ENCODE measurements at regions not wholly inside any gene's neighbourhood (a gene's known extent, or its start where the extent isn't known, plus 50 kb on each side); places are given as distances from the start of the nearest gene placed in this dataset.

DNA sequence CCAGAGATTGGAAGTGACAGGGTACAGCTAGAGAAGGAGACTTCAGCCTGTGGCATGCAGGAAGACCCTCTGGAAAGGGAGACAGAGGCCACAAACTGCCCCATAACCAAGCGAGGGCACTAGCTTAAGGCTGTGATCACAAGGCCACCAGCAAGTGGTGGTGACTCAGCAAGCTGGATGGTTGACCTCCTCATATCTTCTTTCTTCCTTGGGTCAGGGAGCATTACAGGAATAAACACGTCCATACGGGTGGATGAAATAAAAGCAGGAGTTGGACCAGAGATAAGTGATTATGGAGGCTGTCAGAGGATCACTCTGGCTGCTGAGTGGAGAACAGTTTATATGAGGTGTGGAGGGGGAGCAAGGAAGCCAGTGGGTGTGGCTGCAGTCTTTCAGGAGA, 234.6 kb upstream of the TAS2R1 start:
- DNase-seq (ENCODE audit: low read depth in 3 of 3, low spot score in 2 of 3), result no peak

DNA sequence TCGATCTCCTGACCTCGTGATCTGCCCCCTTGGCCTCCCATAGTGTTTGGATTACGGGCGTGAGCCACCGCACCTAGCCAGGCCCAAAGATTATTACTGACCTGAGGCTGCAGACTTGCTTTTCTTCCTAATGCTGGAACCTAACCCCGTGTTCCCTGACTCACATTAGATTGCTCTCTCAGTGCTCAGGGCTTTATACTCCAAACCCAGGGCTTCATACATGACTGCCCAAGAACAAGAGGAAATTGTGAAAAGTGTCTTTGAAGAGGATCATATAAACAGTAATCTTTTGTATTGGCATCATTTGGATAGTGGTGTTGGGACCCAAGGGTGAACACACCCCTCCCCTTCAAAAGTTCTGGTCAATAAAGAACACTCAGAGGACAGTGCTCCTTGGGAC, 233.3 kb upstream of the TAS2R1 start:
- no peak for DNase-seq (ENCODE audit: low read depth in 3 of 3, low spot score in 2 of 3)

DNA sequence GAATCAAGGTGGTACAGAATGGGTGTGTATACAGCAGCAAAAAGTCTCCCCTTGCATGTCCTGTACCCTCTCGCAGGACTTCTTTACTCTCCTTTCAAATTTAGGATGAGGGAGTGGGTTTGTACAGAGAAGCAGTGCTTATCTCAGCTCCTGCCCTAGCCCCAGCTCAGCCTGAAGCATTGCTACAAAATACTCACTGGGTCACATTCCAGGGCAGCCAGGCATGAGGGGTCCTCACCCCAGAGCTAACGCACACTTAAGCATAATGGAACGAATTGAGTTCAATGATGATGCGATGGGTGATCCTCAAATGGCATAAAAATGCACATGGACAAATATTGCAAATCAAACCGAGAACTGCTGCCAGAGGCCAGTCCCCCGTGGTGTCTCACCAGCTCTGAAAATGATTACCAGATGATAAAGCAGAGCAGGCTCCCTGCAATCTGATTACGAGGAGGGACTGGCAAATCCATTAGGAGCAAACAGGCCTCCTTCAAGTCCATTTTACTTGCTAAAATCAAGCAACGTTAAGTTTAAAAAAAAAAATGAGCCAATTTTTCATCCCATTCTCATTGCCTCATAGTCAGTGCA, 231.6 kb upstream of the TAS2R1 start:
- no peak for DNase-seq (ENCODE audit: low read depth in 3 of 3, low spot score in 2 of 3)

DNA sequence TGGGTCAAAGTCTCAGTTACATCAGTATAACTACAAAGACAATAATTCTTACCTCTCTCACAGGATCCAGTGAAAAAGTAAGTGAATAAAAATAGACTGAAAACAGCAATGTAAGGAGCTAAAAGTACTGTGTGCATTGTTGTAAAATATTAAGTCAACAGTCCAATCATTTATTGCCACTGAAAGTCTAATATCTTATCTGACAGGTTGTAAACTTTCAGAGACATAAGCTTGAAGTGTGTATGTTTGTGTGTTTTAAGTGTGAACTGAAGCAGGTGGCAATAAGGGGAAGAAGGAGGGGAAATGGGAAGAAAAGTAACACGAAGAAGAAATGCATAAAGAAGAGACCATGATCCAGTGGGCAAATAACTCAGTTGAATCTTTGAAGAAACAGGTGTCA, 229.7 kb upstream of the TAS2R1 start:
- no peak for DNase-seq (ENCODE audit: low read depth in 3 of 3, low spot score in 2 of 3)

DNA sequence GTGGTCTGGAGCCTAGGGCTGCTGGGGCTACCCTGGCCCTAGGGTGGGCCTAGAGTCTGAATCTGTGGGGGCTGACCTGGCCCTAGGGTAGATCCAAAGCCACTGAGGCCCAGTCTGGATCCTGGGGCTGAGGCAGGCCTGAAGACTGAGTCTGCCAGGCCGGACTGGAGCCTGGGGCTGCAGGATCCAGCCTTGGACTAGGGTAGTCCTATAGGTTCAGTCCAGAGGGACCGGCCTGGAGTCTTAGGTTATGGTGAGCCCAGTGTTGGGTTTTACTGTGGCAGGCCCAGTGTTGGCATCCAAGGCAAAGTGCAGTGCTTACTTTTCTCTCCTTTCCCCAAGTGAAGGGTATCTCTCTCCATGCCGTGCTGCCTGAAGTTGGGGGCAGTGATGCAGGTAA, 227.9 kb upstream of the TAS2R1 start:
- no peak for DNase-seq (ENCODE audit: low read depth in 3 of 3, low spot score in 2 of 3)

DNA sequence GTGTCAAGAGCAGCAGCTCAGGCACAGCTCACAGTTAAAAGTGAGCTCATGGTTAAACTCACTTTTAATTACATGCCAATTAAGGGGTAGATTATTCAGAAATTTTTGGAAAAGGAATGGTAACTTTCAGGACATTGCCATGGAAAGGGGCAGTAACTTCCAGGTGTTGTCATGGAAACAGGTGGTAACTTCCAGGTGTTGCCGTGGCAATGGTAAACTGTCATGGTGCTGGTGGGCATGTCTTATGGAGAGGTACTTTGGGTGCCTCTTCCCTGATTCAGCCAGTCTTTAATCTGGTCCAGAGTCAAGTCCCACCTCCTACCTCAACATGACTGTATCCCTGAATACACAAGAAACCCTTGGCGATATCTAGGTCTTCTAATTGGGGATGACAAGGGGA, 223.2 kb upstream of the TAS2R1 start:
- no peak for DNase-seq (ENCODE audit: low read depth in 3 of 3, low spot score in 2 of 3)

DNA sequence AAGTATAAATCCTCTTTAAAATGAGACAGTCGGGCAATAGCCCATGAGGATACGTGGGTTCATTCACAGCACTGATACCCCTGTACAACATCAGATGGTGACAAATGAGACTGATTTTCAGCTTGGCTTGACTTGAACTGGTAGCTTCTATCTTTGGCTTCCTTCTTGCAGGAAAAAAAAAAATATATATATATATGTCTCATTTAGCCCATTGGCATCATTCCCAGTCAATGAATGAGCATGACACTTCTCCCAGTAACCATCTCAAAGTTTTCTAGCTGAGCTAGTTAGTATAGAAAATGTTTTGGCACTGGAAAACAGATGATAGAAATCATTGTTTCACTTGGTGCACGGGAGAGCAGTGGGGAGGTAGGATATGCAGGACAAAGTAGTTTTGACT, 222.5 kb upstream of the TAS2R1 start:
- DNase-seq (ENCODE audit: low read depth in 3 of 3, low spot score in 2 of 3), result no peak

DNA sequence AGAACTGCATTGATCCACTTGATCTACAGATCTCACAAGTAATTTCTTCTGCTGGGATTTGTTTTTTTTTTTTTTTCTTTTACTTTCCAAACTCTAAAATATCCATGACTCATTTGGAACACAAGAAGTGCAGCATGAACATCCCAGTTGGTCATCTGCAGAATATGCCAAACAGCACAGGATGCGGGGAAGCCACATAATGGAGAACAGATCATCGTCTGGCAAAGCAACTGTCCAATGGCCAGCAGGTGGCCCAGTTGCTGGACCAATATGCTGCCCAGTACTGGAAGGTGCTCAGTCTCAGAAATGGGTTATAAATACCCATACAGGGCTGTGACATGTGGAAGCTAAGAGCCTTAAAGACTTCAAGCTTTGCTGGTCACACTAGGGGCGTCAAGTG, 221.3 kb upstream of the TAS2R1 start:
- no peak for DNase-seq (ENCODE audit: low read depth in 3 of 3, low spot score in 2 of 3)

DNA sequence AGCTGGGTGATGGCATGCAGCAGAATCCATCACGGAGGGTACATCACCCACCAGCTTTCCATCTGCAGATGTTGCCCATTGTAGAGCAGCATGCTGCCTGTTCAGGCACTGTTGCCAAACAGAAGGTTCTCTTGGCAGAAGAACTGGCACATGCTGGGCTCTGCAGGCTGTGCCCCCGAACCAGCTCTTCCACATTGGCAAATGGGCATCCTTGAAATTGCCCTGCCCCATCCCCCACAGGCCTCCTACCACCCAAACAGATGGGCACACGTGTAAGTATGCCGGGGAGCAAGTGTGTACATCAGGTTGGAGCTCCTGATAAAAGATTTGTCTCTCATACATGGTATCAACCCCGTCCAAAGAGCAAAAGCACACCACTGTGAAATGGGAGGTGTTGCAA, 220.3 kb upstream of the TAS2R1 start:
- no peak for DNase-seq (ENCODE audit: low read depth in 3 of 3, low spot score in 2 of 3)

DNA sequence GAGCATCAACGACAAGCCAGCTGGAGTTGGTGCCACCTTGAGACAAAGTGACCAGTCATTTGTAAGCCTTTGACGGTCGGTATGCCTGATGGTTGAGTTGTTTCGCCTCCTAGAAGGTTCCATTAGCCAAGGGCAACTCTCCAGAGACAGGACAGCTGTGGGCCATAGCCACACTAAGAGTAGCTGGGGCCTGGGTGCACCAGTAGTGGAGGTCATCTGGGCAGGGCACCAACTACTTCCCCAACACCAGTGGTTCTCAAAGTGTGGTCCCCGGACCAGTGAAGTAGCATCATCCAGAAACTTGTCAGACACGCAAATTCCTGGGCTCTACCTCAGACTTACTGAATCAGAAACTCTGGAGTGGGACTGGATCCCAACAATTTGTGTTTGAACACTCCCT, 217.5 kb upstream of the TAS2R1 start:
- no peak for DNase-seq (ENCODE audit: low read depth in 3 of 3, low spot score in 2 of 3)

DNA sequence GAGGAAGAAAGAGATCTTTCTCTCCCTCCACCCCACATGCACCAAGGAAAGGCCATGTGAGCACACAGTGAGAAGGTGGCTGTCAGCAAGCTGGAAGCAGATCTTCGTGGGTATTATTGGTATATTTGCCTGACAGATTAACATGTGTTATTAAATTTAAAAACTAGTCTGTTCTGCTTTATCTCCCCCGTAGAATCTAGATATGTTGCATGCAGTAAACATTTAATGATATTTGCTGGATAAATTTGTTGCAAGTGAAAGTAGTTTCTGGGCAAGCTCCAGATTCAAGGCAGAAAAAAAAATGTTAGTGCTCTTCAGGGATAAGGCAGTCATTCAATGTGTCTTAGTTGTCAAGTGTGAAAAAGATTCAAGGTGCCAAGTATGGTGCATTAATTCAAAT, 215.0 kb upstream of the TAS2R1 start:
- DNase-seq (ENCODE audit: low read depth in 3 of 3, low spot score in 2 of 3), result no peak

DNA sequence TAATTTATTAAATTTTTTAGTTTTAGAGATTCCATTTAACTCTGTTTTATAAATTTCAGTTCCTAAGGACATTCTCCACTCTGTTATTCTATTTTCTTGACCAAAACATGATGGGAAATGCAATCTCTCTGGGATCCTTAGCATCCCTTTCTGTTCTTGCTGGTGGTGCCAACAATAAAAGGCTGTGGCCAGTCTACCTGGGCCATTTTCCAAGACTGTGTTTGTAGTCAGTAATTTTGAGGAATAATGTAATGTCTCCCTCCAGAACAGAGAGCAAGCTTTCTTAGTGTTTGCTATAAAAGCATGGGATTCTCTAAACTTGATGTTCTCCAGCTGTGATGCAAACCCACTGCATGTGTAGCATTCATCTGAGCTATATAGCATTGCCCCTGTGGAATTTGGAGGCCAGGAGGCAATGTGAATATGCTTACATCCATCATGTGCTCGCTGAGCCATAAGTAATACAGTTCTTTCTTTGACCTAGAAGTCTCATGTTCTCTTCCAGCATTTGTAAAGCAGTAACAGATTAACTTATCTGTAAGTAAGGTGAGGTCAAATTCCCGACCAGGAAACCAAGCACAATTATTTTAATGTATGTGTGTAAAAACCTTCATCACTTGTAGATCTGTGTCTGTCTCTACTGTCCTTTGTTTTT, 211.5 kb upstream of the TAS2R1 start:
- DNase-seq (ENCODE audit: low read depth in 3 of 3, low spot score in 2 of 3), result no peak

DNA sequence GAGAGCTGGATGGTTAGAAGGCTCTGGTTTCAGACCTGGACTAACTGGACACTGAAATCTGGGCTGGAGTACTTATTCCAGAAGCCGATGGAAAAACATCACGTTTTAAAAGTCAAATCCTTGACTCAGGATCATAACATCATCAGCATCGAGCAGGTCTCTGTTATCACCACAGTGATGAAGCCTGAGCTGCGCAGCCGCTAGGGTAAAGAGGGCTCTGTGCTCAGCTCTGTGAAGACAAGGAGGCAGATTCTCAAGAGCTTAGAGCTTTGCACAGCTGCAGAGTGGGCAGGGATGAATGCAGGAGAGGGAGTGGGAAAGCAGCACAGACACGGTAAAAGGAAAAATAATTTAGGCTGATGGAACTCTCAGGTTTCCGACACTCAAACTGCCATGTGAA, 208.8 kb upstream of the TAS2R1 start:
- no peak for DNase-seq (ENCODE audit: low read depth in 3 of 3, low spot score in 2 of 3)

DNA sequence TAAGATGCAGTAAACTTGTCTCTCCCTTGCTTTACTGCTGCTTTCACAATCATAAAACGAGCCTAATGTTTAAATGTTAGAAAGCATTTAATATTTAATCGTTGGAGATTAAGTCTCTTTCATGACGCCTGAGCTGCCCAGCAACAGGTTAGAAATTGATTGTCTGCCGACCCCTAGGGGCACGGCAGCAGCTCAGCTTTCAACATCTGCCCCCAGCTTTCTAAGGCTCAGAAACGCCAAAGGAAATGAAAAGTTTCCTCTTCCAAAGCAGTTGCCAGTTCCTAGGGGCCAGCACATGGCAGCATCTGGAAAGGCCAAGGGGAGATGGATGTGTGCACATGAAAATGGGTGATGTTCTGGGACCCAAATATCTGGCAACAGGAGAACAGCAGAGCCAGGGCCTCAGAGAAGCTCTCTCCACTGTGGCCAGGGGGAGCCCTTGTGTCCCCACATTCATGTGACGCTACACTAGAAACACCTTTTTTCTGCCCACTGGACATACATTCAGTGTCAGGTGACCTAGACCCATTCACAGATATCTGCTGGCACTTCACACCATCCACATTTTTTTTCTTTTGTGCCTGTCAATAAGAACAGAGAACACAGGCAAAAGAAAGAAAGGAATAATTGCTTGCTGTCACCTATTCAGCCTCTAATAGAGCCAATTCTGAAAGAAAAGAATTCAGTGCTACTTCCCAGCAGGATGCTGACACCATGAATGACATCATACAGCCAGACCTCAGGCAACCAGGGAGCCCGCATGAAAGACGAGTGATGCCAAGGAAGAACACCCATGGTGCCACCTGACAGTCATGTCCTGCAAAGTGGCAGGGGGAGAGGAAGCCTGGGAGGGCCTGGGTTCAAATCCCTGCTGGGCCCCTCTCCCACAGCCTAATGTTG, 205.0 kb upstream of the TAS2R1 start:
- DNase-seq (ENCODE audit: low read depth in 3 of 3, low spot score in 2 of 3), result no peak

DNA sequence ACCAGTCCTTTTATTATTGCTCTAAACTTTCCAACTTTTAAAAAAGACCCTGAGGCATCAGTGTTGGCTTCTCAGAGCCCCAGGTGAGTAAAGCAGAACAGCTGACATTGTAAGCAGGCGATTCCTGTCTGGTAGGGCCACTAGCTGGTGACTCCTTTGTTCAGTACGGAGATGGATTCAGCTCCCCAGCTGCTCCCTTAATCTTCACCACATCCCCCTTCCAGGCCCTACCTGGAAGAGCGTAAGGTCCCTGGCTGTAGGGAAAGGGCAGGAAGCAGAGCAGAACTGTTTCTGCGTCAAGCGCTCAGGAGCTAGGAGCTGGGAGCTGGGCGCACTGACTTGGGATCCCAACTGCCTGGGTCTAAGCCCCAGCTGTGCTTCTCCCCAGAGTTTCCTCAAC, 203.7 kb upstream of the TAS2R1 start:
- no peak for DNase-seq (ENCODE audit: low read depth in 3 of 3, low spot score in 2 of 3)

DNA sequence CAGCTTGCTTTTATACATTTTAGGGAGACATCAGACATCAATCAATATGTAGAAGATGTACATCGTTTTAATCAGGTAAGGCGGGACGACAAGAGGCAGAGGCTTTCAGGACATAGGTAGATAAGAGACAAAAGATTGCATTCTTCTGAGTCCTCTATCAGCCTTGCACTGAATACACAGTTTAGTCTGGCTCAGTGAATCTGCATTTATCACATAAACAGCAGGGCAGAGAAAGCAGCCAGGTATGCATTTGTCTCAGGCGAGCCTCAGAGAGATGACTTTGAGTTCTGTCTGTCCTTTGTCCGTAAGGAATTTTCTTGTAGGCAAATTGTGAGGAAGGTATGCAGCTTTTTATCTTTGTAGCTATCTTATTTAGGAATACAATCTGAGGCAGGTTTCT, 202.8 kb upstream of the TAS2R1 start:
- DNase-seq (ENCODE audit: low read depth in 3 of 3, low spot score in 2 of 3), result no peak

DNA sequence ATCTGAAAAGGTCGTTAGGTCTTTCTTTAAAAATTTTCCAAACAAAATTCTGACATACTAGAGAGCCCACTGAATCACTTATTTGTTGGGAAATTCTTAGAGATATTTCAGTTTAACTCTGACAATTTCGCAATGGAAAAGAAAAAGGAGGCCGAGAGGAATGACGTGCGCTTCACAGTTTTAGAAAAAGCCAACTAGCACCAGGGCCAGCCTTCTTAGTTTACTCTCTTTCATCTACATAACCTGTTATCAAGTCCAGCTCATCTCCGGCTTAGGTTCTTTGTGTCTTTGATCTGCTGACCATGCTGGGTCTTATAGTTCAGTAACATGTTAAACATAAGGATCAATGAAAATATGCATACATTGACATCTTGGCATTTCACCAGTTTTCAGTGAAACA, 201.7 kb upstream of the TAS2R1 start:
- no peak for DNase-seq (ENCODE audit: low read depth in 3 of 3, low spot score in 2 of 3)

DNA sequence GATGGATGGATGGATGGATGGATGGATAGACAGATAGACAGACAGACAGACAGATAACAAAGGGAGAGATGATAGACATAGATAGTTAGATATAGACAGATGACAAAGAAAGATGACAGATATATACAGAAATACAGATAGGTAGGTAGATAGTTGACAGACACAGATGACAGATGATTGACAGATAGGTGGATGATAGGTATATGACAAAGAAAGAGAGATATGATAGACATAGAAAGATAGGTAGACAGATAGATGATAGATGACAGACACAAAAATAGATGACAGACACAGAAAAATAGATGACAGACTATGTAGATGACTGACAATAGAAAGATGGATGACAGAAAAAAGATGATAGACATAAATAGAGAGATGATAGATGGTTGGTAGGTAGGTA, 200.0 kb upstream of the TAS2R1 start:
- DNase-seq (ENCODE audit: low read depth in 3 of 3, low spot score in 2 of 3), result no peak

DNA sequence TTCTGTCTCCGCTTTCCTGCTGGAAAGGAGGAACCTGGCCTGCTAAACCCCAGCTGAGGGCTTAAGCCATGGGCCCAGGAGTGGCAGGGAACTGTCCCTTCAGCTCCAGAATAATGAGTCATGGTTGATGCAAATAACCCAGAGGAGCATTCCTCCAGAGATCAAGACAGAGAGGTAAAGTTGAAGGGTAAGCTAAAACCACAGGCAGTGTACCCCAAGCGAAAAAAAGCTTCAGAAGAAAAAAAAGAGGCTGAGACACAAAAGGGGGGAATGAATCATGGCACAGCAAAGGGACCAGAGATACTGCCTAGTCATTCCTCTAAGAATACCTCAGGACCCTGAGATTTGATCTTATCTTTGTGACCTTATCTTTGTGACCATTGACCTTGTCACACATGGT, 199.5 kb upstream of the TAS2R1 start:
- no peak for DNase-seq (ENCODE audit: low read depth in 3 of 3, low spot score in 2 of 3)

DNA sequence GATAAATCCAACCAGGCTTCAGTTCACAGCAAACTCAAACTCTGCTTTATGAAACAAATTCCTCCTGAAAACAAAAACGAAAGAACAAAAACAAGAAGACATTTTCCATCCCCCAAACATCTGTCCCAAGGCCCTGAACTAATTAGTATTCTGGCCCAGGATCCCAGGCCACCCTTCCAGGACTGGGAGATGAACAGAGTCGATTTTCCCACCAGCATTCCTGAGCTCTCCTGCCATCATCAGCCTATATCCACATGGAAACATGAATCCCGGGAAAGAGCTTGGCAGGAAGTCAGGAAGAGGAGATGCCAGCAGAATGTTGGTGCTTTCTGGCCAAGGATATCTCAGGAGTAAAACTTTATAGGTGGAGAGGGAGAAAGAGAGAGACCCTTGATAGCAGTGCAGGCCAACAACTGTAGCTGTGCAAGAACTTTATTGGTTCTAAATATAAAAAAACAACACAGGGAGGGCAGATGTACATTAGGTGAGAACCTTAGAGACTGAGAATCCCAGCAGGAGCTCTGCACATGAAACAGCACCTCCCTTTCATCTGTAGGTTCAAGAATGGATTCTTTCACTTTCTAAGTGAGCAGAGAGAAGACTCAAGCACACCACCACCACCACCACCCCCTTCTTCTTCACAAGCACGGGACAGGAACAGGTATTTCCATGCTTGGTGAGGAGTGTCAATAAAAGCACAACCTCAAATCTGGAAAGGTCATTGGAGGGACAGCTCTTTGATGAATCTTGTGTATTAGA, 190.7 kb upstream of the TAS2R1 start:
- no peak for DNase-seq (ENCODE audit: low read depth in 3 of 3, low spot score in 2 of 3)

DNA sequence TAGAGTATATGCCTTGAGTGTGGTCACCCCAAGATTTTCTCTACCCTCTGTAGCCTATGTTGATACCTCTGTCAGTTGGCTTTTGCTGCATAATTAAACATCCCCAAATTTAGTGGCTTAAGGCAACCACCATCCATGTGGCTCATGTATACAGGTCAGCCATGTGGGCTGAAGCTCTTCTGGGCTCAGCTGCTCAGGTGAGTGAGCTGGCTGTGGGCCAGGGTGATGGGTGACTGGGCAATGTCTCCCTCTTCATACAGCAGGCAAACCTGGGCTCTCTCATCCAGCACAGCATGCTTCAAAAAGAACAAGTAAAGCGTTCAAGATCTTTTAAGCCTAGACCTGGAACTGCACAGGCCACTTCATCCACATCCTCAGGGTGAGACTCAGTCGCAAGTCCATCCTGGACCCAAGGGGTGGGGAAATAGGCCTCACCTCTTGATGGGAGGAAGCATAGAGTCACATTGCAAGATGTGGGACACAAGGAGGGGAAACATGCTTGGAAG, 188.2 kb upstream of the TAS2R1 start:
- DNase-seq (ENCODE audit: low read depth in 3 of 3, low spot score in 2 of 3), result no peak
